ENCODE measurements at regions not wholly inside any gene's neighbourhood (a gene's known extent, or its start where the extent isn't known, plus 50 kb on each side); places are given as distances from the start of the nearest gene placed in this dataset.

GRCh38 chr3:103613397-103614156 lies 1178.8 kb downstream of the ZPLD1 start:
- DNase-seq (no peak), FAIRE-seq (no peak)
- H3K9ac ChIP-seq (ENCODE audit: low read length in 3 of 3), result no peak overlapping the region
- H3K27ac ChIP-seq (ENCODE audit: low read depth in 2 of 2, low read length in 2 of 2), result no peak overlapping the region
- no peaks in the 10 kb centered on the region for H3K36me3 ChIP-seq (ENCODE audit: control insufficient read depth in 2 of 3, insufficient read depth in 3 of 3, low read length in 3 of 3)
- no peaks in the 10 kb centered on the region for H3K9me3 ChIP-seq (ENCODE audit: control insufficient read depth in 2 of 3, insufficient read depth in 1 of 3, low read length in 3 of 3)
- H3K4me3 ChIP-seq (ENCODE audit: low read length in 3 of 3), result no peak overlapping the region
- H3K27me3 ChIP-seq (ENCODE audit: control insufficient read depth, insufficient read depth, low read length), result no peaks in the 10 kb centered on the region
- no peak for TF ChIP-seq CTCF (IDR thresholded peaks at IDR 0.05; ENCODE audit: borderline replicate concordance, extremely low read depth, insufficient read depth)
- H3K4me1 ChIP-seq (ENCODE audit: control insufficient read depth in 2 of 3, insufficient read depth in 2 of 3, low read depth in 1 of 3, low read length in 3 of 3), result peaks cover 0 to 5% (median 0%) of the 10 kb centered on the region in 3 donors
- intact Hi-C loops (cut with DNase I), result no loop called here

- Histone ChIP-seq H3K9ac (ENCODE audit: low read length in 3 of 3) (no peak overlapping the region), H3K36me3 (ENCODE audit: control insufficient read depth in 2 of 3, insufficient read depth in 3 of 3, low read length in 3 of 3) (no peaks in the 10 kb centered on the region), H3K9me3 (ENCODE audit: control insufficient read depth in 2 of 3, insufficient read depth in 1 of 3, low read length in 3 of 3) (no peaks in the 10 kb centered on the region), H3K4me3 (ENCODE audit: low read length in 3 of 3) (no peak overlapping the region), H3K27ac (ENCODE audit: low read depth in 2 of 2, low read length in 2 of 2) (no peak overlapping the region), H3K4me1 (ENCODE audit: control insufficient read depth in 2 of 3, insufficient read depth in 2 of 3, low read depth in 1 of 3, low read length in 3 of 3) (peaks cover 0 to 5% (median 0%) of the 10 kb centered on the region in 3 donors), H3K27me3 (ENCODE audit: control insufficient read depth, insufficient read depth, low read length) (no peaks in the 10 kb centered on the region)
- FAIRE-seq, result no peak
- intact Hi-C loops (cut with DNase I), result no loop called here
- TF ChIP-seq CTCF (IDR thresholded peaks at IDR 0.05; ENCODE audit: borderline replicate concordance, extremely low read depth, insufficient read depth), result no peak
- peak in 2 of 5 donors; percentile 4 to 19 for DNase-seq
Observed at GRCh38 chr3:103614719-103615118, 1179.9 kb downstream of the ZPLD1 start.

- intact Hi-C loops (cut with DNase I), result no loop called here
- no peak overlapping the region for H3K4me3 ChIP-seq (ENCODE audit: low read length in 3 of 3)
- FAIRE-seq, result no peak
- H3K27ac ChIP-seq (ENCODE audit: low read depth in 2 of 2, low read length in 2 of 2), result no peak overlapping the region
- peaks cover 0 to 5% (median 0%) of the 10 kb centered on the region in 3 donors for H3K4me1 ChIP-seq (ENCODE audit: control insufficient read depth in 2 of 3, insufficient read depth in 2 of 3, low read depth in 1 of 3, low read length in 3 of 3)
- no peaks in the 10 kb centered on the region for H3K27me3 ChIP-seq (ENCODE audit: control insufficient read depth, insufficient read depth, low read length)
- no peak overlapping the region for H3K9ac ChIP-seq (ENCODE audit: low read length in 3 of 3)
- no peaks in the 10 kb centered on the region for H3K36me3 ChIP-seq (ENCODE audit: control insufficient read depth in 2 of 3, insufficient read depth in 3 of 3, low read length in 3 of 3)
- no peaks in the 10 kb centered on the region for H3K9me3 ChIP-seq (ENCODE audit: control insufficient read depth in 2 of 3, insufficient read depth in 1 of 3, low read length in 3 of 3)
- no peak for DNase-seq
- no peak for TF ChIP-seq CTCF (IDR thresholded peaks at IDR 0.05; ENCODE audit: borderline replicate concordance, extremely low read depth, insufficient read depth)
Observed at GRCh38 chr3:103617961-103618360, 1183.1 kb downstream of the ZPLD1 start.
